ENCODE measurements at regions not wholly inside any gene's neighbourhood (a gene's known extent, or its start where the extent isn't known, plus 50 kb on each side); places are given as distances from the start of the nearest gene placed in this dataset.
"Not testable (repeated sequence)": the region's sequence is repeated elsewhere in the genome, so short reads cannot be mapped to it uniquely, and the experiment has no call there.

DNA sequence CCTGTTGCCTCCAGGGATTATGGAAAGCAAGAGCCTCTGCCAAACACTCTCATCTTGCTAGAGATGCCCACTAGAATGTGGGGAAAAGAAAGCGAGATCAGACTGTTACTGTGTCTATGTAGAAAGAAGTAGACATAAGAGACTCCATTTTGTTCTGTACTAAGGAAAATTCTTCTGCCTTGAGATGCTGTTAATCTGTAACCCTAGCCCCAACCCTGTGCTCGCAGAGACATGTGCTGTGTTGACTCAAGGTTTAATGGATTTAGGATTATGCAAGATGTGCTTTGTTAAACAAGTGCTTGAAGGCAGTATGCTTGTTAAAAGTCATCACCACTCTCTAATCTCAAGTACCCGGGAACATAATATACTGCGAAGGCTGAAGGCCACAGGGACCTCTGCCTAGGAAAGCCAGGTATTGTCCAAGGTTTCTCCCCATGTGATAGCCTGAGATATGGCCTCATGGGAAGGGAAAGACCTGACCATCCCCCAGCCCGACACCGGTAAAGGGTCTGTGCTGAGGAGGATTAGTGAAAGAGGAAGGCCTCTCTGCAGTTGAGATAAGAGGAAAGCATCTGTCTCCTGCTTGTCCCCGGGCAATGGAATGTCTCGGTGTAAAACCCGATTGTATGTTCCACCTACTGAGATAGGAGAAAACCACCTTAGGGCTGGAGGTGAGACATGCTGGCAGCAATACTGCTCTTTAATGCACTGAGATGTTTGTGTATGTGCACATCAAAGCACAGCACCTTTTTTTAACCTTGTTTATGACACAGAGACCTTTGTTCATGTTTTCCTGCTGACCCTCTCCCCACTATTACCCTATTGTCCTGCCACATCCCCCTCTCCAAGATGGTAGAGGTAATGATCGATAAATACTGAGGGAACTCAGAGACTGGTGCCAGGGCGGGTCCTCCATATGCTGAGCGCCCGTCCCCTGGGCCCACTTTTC lies 75.1 kb upstream of the CCDC180 start:
- WGBS (ENCODE audit: extremely low coverage, insufficient read length, low lambda C conversion rate): no CpG with 5 or more reads among the region's 13 CpGs

GRCh38 chr9:97222393-97222792 lies 85.1 kb upstream of the CCDC180 start:
- H4K8ac ChIP-seq (replicated peaks; ENCODE audit: insufficient read length, low read depth, low read length); H3K56ac ChIP-seq (ENCODE audit: insufficient read length, low read depth, low read length); H3K9me3 ChIP-seq (ENCODE audit: control insufficient read depth, low read depth, low read length); H3T11ph ChIP-seq (ENCODE audit: low read length); H3K4ac ChIP-seq (ENCODE audit: low read depth, low read length); H3K9me3 Mint-ChIP-seq; H3K79me1 ChIP-seq (ENCODE audit: insufficient read depth, low read depth, low read length, poor library complexity, severe bottlenecking); H4K5ac ChIP-seq (ENCODE audit: insufficient read length, low read depth, low read length); H3K27me3 ChIP-seq (ENCODE audit: insufficient read depth, low read length); H2BK5ac ChIP-seq (ENCODE audit: insufficient read length, low read length); H4K20me1 ChIP-seq (ENCODE audit: control insufficient read depth, insufficient read depth, insufficient read length); H2BK15ac ChIP-seq (ENCODE audit: low read depth, low read length); H3K23ac ChIP-seq (ENCODE audit: insufficient read length, low read depth, low read length); H2AFZ ChIP-seq (ENCODE audit: low read length); H2BK20ac ChIP-seq (ENCODE audit: low read depth, low read length, poor library complexity, severe bottlenecking); H3K4me1 ChIP-seq (ENCODE audit: insufficient read depth, low read length); H3K23me2 ChIP-seq (ENCODE audit: insufficient read length, low read depth, low read length, poor library complexity, severe bottlenecking); H3K27ac ChIP-seq (ENCODE audit: insufficient read length, low read depth, low read length); H2BK120ac ChIP-seq (ENCODE audit: low read depth, low read length, poor library complexity, severe bottlenecking); H2BK12ac ChIP-seq (ENCODE audit: insufficient read length, low read depth, low read length); H4K91ac ChIP-seq (ENCODE audit: insufficient read length, low read depth, low read length); H3K27me3 Mint-ChIP-seq (ENCODE audit: low read depth); H2AK5ac ChIP-seq (ENCODE audit: insufficient read length, low read length); H3K79me2 ChIP-seq (ENCODE audit: insufficient read depth, low read length): not testable (repeated sequence)
- Histone ChIP-seq H3K14ac (ENCODE audit: insufficient read depth, low read length) (peak overlapping the region; percentile 88), H3K9ac (ENCODE audit: extremely low read depth, insufficient read length, low read length) (peak overlapping the region; percentile 96), H3K18ac (ENCODE audit: insufficient read length, low read depth, low read length) (peak overlapping the region; percentile 72), H3K4me2 (ENCODE audit: insufficient read depth, insufficient read length, low read length) (peak overlapping the region; percentile 24)
- no CpG with 5 or more reads among the region's 21 CpGs for WGBS (ENCODE audit: extremely low coverage, insufficient read length, low lambda C conversion rate)
- Mint-ChIP-seq H3K4me1 (peaks cover 34 to 47% of the 10 kb centered on the region in 2 experiments), H3K36me3 (ENCODE audit: insufficient read depth in 1 of 3, low read depth in 3 of 3) (peaks cover 11 to 24% (median 22%) of the 10 kb centered on the region in 3 experiments; a peak in 6 of 7 replicates), H3K4me3 (peak overlapping the region; percentile 94), H3K27ac (peak overlapping the region; percentile 61 to 93 (median 92); a peak in 6 of 7 replicates)
- DNase-seq: peak; percentile 85

More for the DNA sequence above, 75.1 kb upstream of the CCDC180 start:
- not testable (repeated sequence) for H4K91ac ChIP-seq (ENCODE audit: insufficient read length, low read depth, low read length); H3K79me2 ChIP-seq (ENCODE audit: insufficient read depth, low read length); H4K5ac ChIP-seq (ENCODE audit: insufficient read length, low read depth, low read length); H3K4me2 ChIP-seq (ENCODE audit: insufficient read depth, insufficient read length, low read length); H4K20me1 ChIP-seq (ENCODE audit: control insufficient read depth, insufficient read depth, insufficient read length); H3K23ac ChIP-seq (ENCODE audit: insufficient read length, low read depth, low read length); H3K4ac ChIP-seq (ENCODE audit: low read depth, low read length); H2BK5ac ChIP-seq (ENCODE audit: insufficient read length, low read length); H2BK120ac ChIP-seq (ENCODE audit: low read depth, low read length, poor library complexity, severe bottlenecking); H2BK15ac ChIP-seq (ENCODE audit: low read depth, low read length); DNase-seq; H2BK12ac ChIP-seq (ENCODE audit: insufficient read length, low read depth, low read length); H3T11ph ChIP-seq (ENCODE audit: low read length); H4K8ac ChIP-seq (replicated peaks; ENCODE audit: insufficient read length, low read depth, low read length); H3K9ac ChIP-seq (ENCODE audit: extremely low read depth, insufficient read length, low read length); H3K27ac ChIP-seq (ENCODE audit: insufficient read length, low read depth, low read length); H2AFZ ChIP-seq (ENCODE audit: low read length); H3K9me3 ChIP-seq (ENCODE audit: control insufficient read depth, low read depth, low read length); H2BK20ac ChIP-seq (ENCODE audit: low read depth, low read length, poor library complexity, severe bottlenecking); H3K14ac ChIP-seq (ENCODE audit: insufficient read depth, low read length); H3K27me3 Mint-ChIP-seq (ENCODE audit: low read depth); H3K79me1 ChIP-seq (ENCODE audit: insufficient read depth, low read depth, low read length, poor library complexity, severe bottlenecking); H3K27me3 ChIP-seq (ENCODE audit: insufficient read depth, low read length); H3K56ac ChIP-seq (ENCODE audit: insufficient read length, low read depth, low read length); H3K4me1 ChIP-seq (ENCODE audit: insufficient read depth, low read length); H3K18ac ChIP-seq (ENCODE audit: insufficient read length, low read depth, low read length); H2AK5ac ChIP-seq (ENCODE audit: insufficient read length, low read length); H3K23me2 ChIP-seq (ENCODE audit: insufficient read length, low read depth, low read length, poor library complexity, severe bottlenecking)
- peak overlapping the region in 1 of 2 experiments; percentile 65; a peak in 2 of 5 replicates for H3K4me3 Mint-ChIP-seq
- peaks cover 34 to 45% (median 43%) of the 10 kb centered on the region in 3 experiments for H3K36me3 Mint-ChIP-seq (ENCODE audit: insufficient read depth in 1 of 3, low read depth in 3 of 3)
- peak overlapping the region in 2 of 3 experiments; percentile 81 to 94; a peak in 5 of 7 replicates for H3K27ac Mint-ChIP-seq
- H3K4me1 Mint-ChIP-seq: peaks cover 31 to 37% of the 10 kb centered on the region in 2 experiments
- H3K9me3 Mint-ChIP-seq: peaks cover 18% of the 10 kb centered on the region in 2 experiments

Measured in H9 (cell line).